Astrocyte (in vitro differentiated cells and primary cell): ENCODE measurements at regions not wholly inside any gene's neighbourhood (a gene's known extent, or its start where the extent isn't known, plus 50 kb on each side); places are given as distances from the start of the nearest gene placed in this dataset.
"Not testable (repeated sequence)": the region's sequence is repeated elsewhere in the genome, so short reads cannot be mapped to it uniquely, and the experiment has no call there.

Experiments used
- DNase-seq: peaks from one replicate; pipeline ENCODE4 v3.0.0-alpha.2; 2010; ENCODE audit warnings: low read depth
- FAIRE-seq: peaks from 2 replicates; lab custom pipeline; 2011; peaks lifted over from hg19 to GRCh38; lab: Jason Lieb, UNC
- H2AFZ ChIP-seq: 2 replicates; pipeline ENCODE4 v1.6.0; 2012; ENCODE audit warnings: low read depth, low read length, inconsistent platforms
- H3K27ac ChIP-seq: 2 replicates; pipeline ENCODE4 v1.5.1; 2011; ENCODE audit warnings: low read depth, low read length, inconsistent platforms
- H3K27me3 ChIP-seq: 2 replicates; pipeline ENCODE4 v1.6.0; 2011; ENCODE audit warnings: low read length, inconsistent platforms; ENCODE audit not compliant: insufficient read depth
- H3K36me3 ChIP-seq: 2 replicates; pipeline ENCODE4 v1.5.1; 2011; ENCODE audit warnings: low read length, inconsistent platforms; ENCODE audit not compliant: insufficient read depth
- H3K4me1 ChIP-seq: 2 replicates; pipeline ENCODE4 v1.5.1; 2011; ENCODE audit warnings: low read length, inconsistent platforms; ENCODE audit not compliant: insufficient read depth
- H3K4me2 ChIP-seq: 2 replicates; pipeline ENCODE4 v1.6.0; 2012; ENCODE audit warnings: low read length, inconsistent platforms
- H3K4me3 ChIP-seq: 2 replicates; pipeline ENCODE4 v1.5.1; 2011; ENCODE audit warnings: low read depth, mild to moderate bottlenecking, low read length, inconsistent platforms; ENCODE audit not compliant: insufficient read depth
- H3K79me2 ChIP-seq: 2 replicates; pipeline ENCODE4 v1.6.0; 2012; ENCODE audit warnings: mild to moderate bottlenecking, low read length, inconsistent platforms; ENCODE audit not compliant: insufficient read depth
- H3K9ac ChIP-seq: 2 replicates; pipeline ENCODE4 v1.6.0; 2012; ENCODE audit warnings: mild to moderate bottlenecking, low read length, inconsistent platforms
- H3K9me3 ChIP-seq: 2 replicates; pipeline ENCODE4 v1.5.1; 2012; ENCODE audit warnings: low read depth, mild to moderate bottlenecking, low read length, inconsistent platforms; ENCODE audit not compliant: insufficient read depth
- H4K20me1 ChIP-seq: 2 replicates; pipeline ENCODE4 v1.6.0; 2012; ENCODE audit warnings: low read length, inconsistent platforms; ENCODE audit not compliant: insufficient read depth
- H3K27ac Mint-ChIP-seq: one replicate; pipeline ENCODE4 v1.8.0; 2021; ENCODE audit warnings: mild to moderate bottlenecking, mixed read lengths; ENCODE audit not compliant: unreplicated experiment
- H3K27me3 Mint-ChIP-seq: one replicate; pipeline ENCODE4 v1.8.0; 2021; ENCODE audit warnings: low read depth, mixed read lengths; ENCODE audit not compliant: unreplicated experiment
- H3K36me3 Mint-ChIP-seq: one replicate; pipeline ENCODE4 v1.8.0; 2021; ENCODE audit warnings: low read depth, mixed read lengths; ENCODE audit not compliant: unreplicated experiment
- H3K4me1 Mint-ChIP-seq: one replicate; pipeline ENCODE4 v1.8.0; 2021; ENCODE audit warnings: low read depth, mixed read lengths; ENCODE audit not compliant: unreplicated experiment
- H3K4me3 Mint-ChIP-seq: one replicate; pipeline ENCODE4 v1.8.0; 2021; ENCODE audit warnings: mild to moderate bottlenecking, moderate library complexity, mixed read lengths; ENCODE audit not compliant: unreplicated experiment
- H3K9me3 Mint-ChIP-seq: one replicate; pipeline ENCODE4 v1.8.0; 2021; ENCODE audit warnings: mild to moderate bottlenecking, mixed read lengths; ENCODE audit not compliant: unreplicated experiment
- CTCF ChIP-seq: IDR thresholded peaks from 2 replicates; pipeline ENCODE4 v1.5.1; 2011; ENCODE audit warnings: low read depth, mild to moderate bottlenecking, inconsistent platforms, low read length, moderate library complexity; ENCODE audit not compliant: insufficient read depth
- EZH2 ChIP-seq: IDR thresholded peaks from 2 replicates; pipeline ENCODE4 v1.6.1; 2012; ENCODE audit warnings: mild to moderate bottlenecking, low read length, inconsistent platforms; ENCODE audit not compliant: insufficient read depth

GRCh38 chr9:38171538-38171884 lies 102.5 kb upstream of the SHB start:
- TF ChIP-seq EZH2: no peak
- no peak for TF ChIP-seq CTCF

GRCh38 chr9:38170763-38171537 lies 101.9 kb upstream of the SHB start:
- not testable (repeated sequence) for H3K4me1 ChIP-seq, H3K4me3 ChIP-seq, H4K20me1 ChIP-seq, H3K36me3 Mint-ChIP-seq, H3K9ac ChIP-seq, H3K4me2 ChIP-seq, H3K27me3 ChIP-seq, H2AFZ ChIP-seq, FAIRE-seq, H3K9me3 ChIP-seq, H3K36me3 ChIP-seq, H3K4me3 Mint-ChIP-seq, H3K27me3 Mint-ChIP-seq, H3K79me2 ChIP-seq
- Mint-ChIP-seq H3K4me1 (peaks cover 10% of the 10 kb centered on the region), H3K9me3 (peaks cover 16% of the 10 kb centered on the region), H3K27ac (peak overlapping the region; percentile 97)
- peak; percentile 55 for DNase-seq
- peak overlapping the region; percentile 8 for H3K27ac ChIP-seq

More at GRCh38 chr9:38171538-38171884, 102.5 kb upstream of the SHB start:
- Histone ChIP-seq H4K20me1 (no peaks in the 10 kb centered on the region), H3K4me2 (no peak overlapping the region), H3K27me3 (no peaks in the 10 kb centered on the region), H3K4me3 (no peak overlapping the region), H3K9me3 (peaks cover 3% of the 10 kb centered on the region), H3K9ac (no peak overlapping the region), H3K27ac (no peak overlapping the region), H2AFZ (no peak overlapping the region), H3K4me1 (no peaks in the 10 kb centered on the region), H3K79me2 (no peaks in the 10 kb centered on the region), H3K36me3 (no peaks in the 10 kb centered on the region)
- Mint-ChIP-seq H3K4me3 (no peak overlapping the region), H3K36me3 (peaks cover 7% of the 10 kb centered on the region), H3K27ac (peak overlapping the region; percentile 45), H3K9me3 (peaks cover 16% of the 10 kb centered on the region), H3K27me3 (no peaks in the 10 kb centered on the region), H3K4me1 (peaks cover 10% of the 10 kb centered on the region)
- DNase-seq: no peak
- FAIRE-seq: no peak

- not testable (repeated sequence) for H4K20me1 ChIP-seq, H3K36me3 ChIP-seq, H3K9ac ChIP-seq, H3K4me1 ChIP-seq, H3K4me3 Mint-ChIP-seq, H3K27me3 ChIP-seq, H3K9me3 ChIP-seq, H3K79me2 ChIP-seq, H3K27ac Mint-ChIP-seq, H3K4me2 ChIP-seq, H3K4me3 ChIP-seq, DNase-seq, H3K36me3 Mint-ChIP-seq, H3K27ac ChIP-seq, H2AFZ ChIP-seq, FAIRE-seq, H3K27me3 Mint-ChIP-seq
- Mint-ChIP-seq H3K4me1 (peaks cover 10% of the 10 kb centered on the region), H3K9me3 (peaks cover 16% of the 10 kb centered on the region)
These were observed 101.1 kb upstream of the SHB start for GRCh38 chr9:38170155-38170554.
